GM18951 (cell line): ENCODE measurements at regions not wholly inside any gene's neighbourhood (a gene's known extent, or its start where the extent isn't known, plus 50 kb on each side); places are given as distances from the start of the nearest gene placed in this dataset.
"Not testable (repeated sequence)": the region's sequence is repeated elsewhere in the genome, so short reads cannot be mapped to it uniquely, and the experiment has no call there.

Experiments used
- POLR2A ChIP-seq: IDR thresholded peaks from 4 replicates; pipeline ENCODE4 v1.6.1; 2011; ENCODE audit warnings: mild to moderate bottlenecking; ENCODE audit not compliant: insufficient read length, insufficient read depth; ENCODE audit errors: extremely low read depth
- in situ Hi-C: fragments of 300-500 bp; cut with MboI; formaldehyde crosslinking; loops from one replicate; pipeline ENCODE4 v1.12.0; 2022; ENCODE audit warnings: low sequenced_read_pairs, mixed read lengths, inconsistent platforms; ENCODE audit not compliant: unreplicated experiment

GRCh38 chr14:21913759-21914158 lies 240.1 kb upstream of the OR4E1 start:
- in situ Hi-C loops: no loop called here
- no peak for TF ChIP-seq POLR2A

- in situ Hi-C loops: no loop called here
- no peak for TF ChIP-seq POLR2A
Measured at GRCh38 chr14:21912367-21912766, 238.7 kb upstream of the OR4E1 start.

- no peak for TF ChIP-seq POLR2A
- in situ Hi-C loops: no loop called here
Measured at GRCh38 chr14:21911877-21912276, 238.3 kb upstream of the OR4E1 start.

- in situ Hi-C loops: no loop called here
- TF ChIP-seq POLR2A: no peak
Measured at GRCh38 chr14:21910260-21910659, 236.6 kb upstream of the OR4E1 start.

- in situ Hi-C loops: no loop called here
- no peak for TF ChIP-seq POLR2A
Measured at GRCh38 chr14:21902561-21903181, 229.1 kb upstream of the OR4E1 start.

GRCh38 chr14:21894898-21895194 lies 221.2 kb upstream of the OR4E1 start:
- in situ Hi-C loops: not testable (repeated sequence)

GRCh38 chr14:21894003-21894897 lies 220.6 kb upstream of the OR4E1 start:
- in situ Hi-C loops: no loop called here

GRCh38 chr14:21891921-21892320 lies 218.3 kb upstream of the OR4E1 start:
- TF ChIP-seq POLR2A: no peak
- in situ Hi-C loops: no loop called here

More at GRCh38 chr14:21894003-21894897, 220.6 kb upstream of the OR4E1 start:
- TF ChIP-seq POLR2A: no peak

GRCh38 chr14:21884995-21885394 lies 211.4 kb upstream of the OR4E1 start:
- in situ Hi-C loops: no loop called here
- no peak for TF ChIP-seq POLR2A

- in situ Hi-C loops: no loop called here
- no peak for TF ChIP-seq POLR2A
Measured at GRCh38 chr14:21882226-21882625, 208.6 kb upstream of the OR4E1 start.

- TF ChIP-seq POLR2A: no peak
- in situ Hi-C loops: no loop called here
Measured at GRCh38 chr14:21880918-21881317, 207.3 kb upstream of the OR4E1 start.

- in situ Hi-C loops: no loop called here
- TF ChIP-seq POLR2A: no peak
Measured at GRCh38 chr14:21875791-21876190, 202.2 kb upstream of the OR4E1 start.

- in situ Hi-C loops: no loop called here
- TF ChIP-seq POLR2A: no peak
Measured at GRCh38 chr14:21874946-21875345, 201.3 kb upstream of the OR4E1 start.

GRCh38 chr14:21874167-21874566 lies 200.5 kb upstream of the OR4E1 start:
- TF ChIP-seq POLR2A: no peak
- in situ Hi-C loops: no loop called here
